ENCODE measurements at regions not wholly inside any gene's neighbourhood (a gene's known extent, or its start where the extent isn't known, plus 50 kb on each side); places are given as distances from the start of the nearest gene placed in this dataset.

- no TSS peak for BruUV-seq (replicated peaks)
- Mint-ChIP-seq H3K27ac (ENCODE audit: unreplicated experiment) (no peak overlapping the region), H3K4me1 (ENCODE audit: low read depth, unreplicated experiment) (no peaks in the 10 kb centered on the region), H3K9me3 (ENCODE audit: low read depth, unreplicated experiment) (peaks cover 4% of the 10 kb centered on the region), H3K27me3 (ENCODE audit: unreplicated experiment) (no peaks in the 10 kb centered on the region), H3K4me3 (ENCODE audit: low read depth, unreplicated experiment) (no peak overlapping the region), H3K36me3 (ENCODE audit: insufficient read depth, unreplicated experiment) (no peaks in the 10 kb centered on the region)
- no peak for TF ChIP-seq CTCF (IDR thresholded peaks at IDR 0.05; ENCODE audit: unreplicated experiment)
- no peak for DNase-seq
- intact Hi-C loops (cut with micrococcal nuclease; ENCODE audit: unreplicated experiment) = no loop called here
- CTCF ChIA-PET = no interaction called here
These were observed 788.4 kb downstream of the TLE4 start for GRCh38 chr9:80359941-80360881.

GRCh38 chr9:80359291-80359690 lies 787.5 kb downstream of the TLE4 start:
- intact Hi-C loops (cut with micrococcal nuclease; ENCODE audit: unreplicated experiment) = no loop called here
- H3K27me3 Mint-ChIP-seq (ENCODE audit: unreplicated experiment) = no peaks in the 10 kb centered on the region
- DNase-seq = no peak
- CTCF ChIA-PET = no interaction called here
- H3K27ac Mint-ChIP-seq (ENCODE audit: unreplicated experiment) = no peak overlapping the region
- H3K9me3 Mint-ChIP-seq (ENCODE audit: low read depth, unreplicated experiment) = peaks cover 11% of the 10 kb centered on the region
- no peaks in the 10 kb centered on the region for H3K4me1 Mint-ChIP-seq (ENCODE audit: low read depth, unreplicated experiment)
- TF ChIP-seq CTCF (IDR thresholded peaks at IDR 0.05; ENCODE audit: unreplicated experiment) = no peak
- H3K4me3 Mint-ChIP-seq (ENCODE audit: low read depth, unreplicated experiment) = no peak overlapping the region
- H3K36me3 Mint-ChIP-seq (ENCODE audit: insufficient read depth, unreplicated experiment) = no peaks in the 10 kb centered on the region
- BruUV-seq (replicated peaks) = no TSS peak

GRCh38 chr9:80352967-80353366 lies 781.2 kb downstream of the TLE4 start:
- no peaks in the 10 kb centered on the region for H3K36me3 Mint-ChIP-seq (ENCODE audit: insufficient read depth, unreplicated experiment)
- CTCF ChIA-PET = no interaction called here
- DNase-seq = no peak
- H3K27me3 Mint-ChIP-seq (ENCODE audit: unreplicated experiment) = no peaks in the 10 kb centered on the region
- no peak overlapping the region for H3K4me3 Mint-ChIP-seq (ENCODE audit: low read depth, unreplicated experiment)
- H3K4me1 Mint-ChIP-seq (ENCODE audit: low read depth, unreplicated experiment) = no peaks in the 10 kb centered on the region
- TF ChIP-seq CTCF (IDR thresholded peaks at IDR 0.05; ENCODE audit: unreplicated experiment) = no peak
- no TSS peak for BruUV-seq (replicated peaks)
- no peak overlapping the region for H3K27ac Mint-ChIP-seq (ENCODE audit: unreplicated experiment)
- intact Hi-C loops (cut with micrococcal nuclease; ENCODE audit: unreplicated experiment) = no loop called here
- H3K9me3 Mint-ChIP-seq (ENCODE audit: low read depth, unreplicated experiment) = peaks cover 18% of the 10 kb centered on the region

- Mint-ChIP-seq H3K4me3 (ENCODE audit: low read depth, unreplicated experiment) (no peak overlapping the region), H3K9me3 (ENCODE audit: low read depth, unreplicated experiment) (peaks cover 16% of the 10 kb centered on the region), H3K27me3 (ENCODE audit: unreplicated experiment) (no peaks in the 10 kb centered on the region), H3K27ac (ENCODE audit: unreplicated experiment) (no peak overlapping the region), H3K36me3 (ENCODE audit: insufficient read depth, unreplicated experiment) (no peaks in the 10 kb centered on the region), H3K4me1 (ENCODE audit: low read depth, unreplicated experiment) (no peaks in the 10 kb centered on the region)
- DNase-seq = no peak
- CTCF ChIA-PET = no interaction called here
- no peak for TF ChIP-seq CTCF (IDR thresholded peaks at IDR 0.05; ENCODE audit: unreplicated experiment)
- intact Hi-C loops (cut with micrococcal nuclease; ENCODE audit: unreplicated experiment) = no loop called here
- BruUV-seq (replicated peaks) = no TSS peak
These were observed 779.8 kb downstream of the TLE4 start for GRCh38 chr9:80351612-80352011.
